ENCODE measurements at regions not wholly inside any gene's neighbourhood (a gene's known extent, or its start where the extent isn't known, plus 50 kb on each side); places are given as distances from the start of the nearest gene placed in this dataset.

GRCh38 chr10:10613656-10614244 lies 403.9 kb upstream of the CELF2 start:
- Histone ChIP-seq H3K9me3 (ENCODE audit: low read depth) (no peaks in the 10 kb centered on the region), H2AFZ (no peak overlapping the region), H3K4me3 (no peak overlapping the region), H3K36me3 (replicated peaks; ENCODE audit: insufficient read depth, low read depth) (no peaks in the 10 kb centered on the region), H3K79me2 (no peaks in the 10 kb centered on the region), H4K20me1 (ENCODE audit: insufficient read depth, poor library complexity, severe bottlenecking) (no peaks in the 10 kb centered on the region), H3K27ac (no peak overlapping the region), H3K9me2 (replicated peaks; ENCODE audit: insufficient read depth) (no peaks in the 10 kb centered on the region), H3K4me1 (ENCODE audit: insufficient read depth) (no peaks in the 10 kb centered on the region), H3K27me3 (no peaks in the 10 kb centered on the region), H3K4me2 (no peak overlapping the region)
- no peak for DNase-seq (ENCODE audit: low spot score)
- 66% methylated on average over 3 of the region's 3 CpGs for WGBS (ENCODE audit: low lambda C conversion rate, missing lambda C conversion rate)
- TF ChIP-seq CTCF (IDR thresholded peaks at IDR 0.05; ENCODE audit: poor library complexity) (no peak), EZH2 (IDR thresholded peaks at IDR 0.05; ENCODE audit: borderline replicate concordance) (no peak), EZH2phosphoT487 (IDR thresholded peaks at IDR 0.05; ENCODE audit: low read depth, severe bottlenecking, unreplicated experiment) (no peak)

GRCh38 chr10:10617686-10618085 lies 400.0 kb upstream of the CELF2 start:
- Histone ChIP-seq H3K4me1 (ENCODE audit: insufficient read depth) (no peaks in the 10 kb centered on the region), H3K9me3 (ENCODE audit: low read depth) (no peaks in the 10 kb centered on the region), H2AFZ (no peak overlapping the region), H3K27ac (no peak overlapping the region), H3K4me2 (no peak overlapping the region), H3K9me2 (replicated peaks; ENCODE audit: insufficient read depth) (no peaks in the 10 kb centered on the region), H3K27me3 (no peaks in the 10 kb centered on the region), H4K20me1 (ENCODE audit: insufficient read depth, poor library complexity, severe bottlenecking) (no peaks in the 10 kb centered on the region), H3K79me2 (no peaks in the 10 kb centered on the region), H3K4me3 (no peak overlapping the region), H3K36me3 (replicated peaks; ENCODE audit: insufficient read depth, low read depth) (no peaks in the 10 kb centered on the region)
- WGBS (ENCODE audit: low lambda C conversion rate, missing lambda C conversion rate): 44% methylated on average over 2 of the region's 2 CpGs
- no peak for TF ChIP-seq CTCF (IDR thresholded peaks at IDR 0.05; ENCODE audit: poor library complexity)
- TF ChIP-seq EZH2phosphoT487 (IDR thresholded peaks at IDR 0.05; ENCODE audit: low read depth, severe bottlenecking, unreplicated experiment): no peak
- no peak for TF ChIP-seq EZH2 (IDR thresholded peaks at IDR 0.05; ENCODE audit: borderline replicate concordance)
- DNase-seq (ENCODE audit: low spot score): no peak

DNA sequence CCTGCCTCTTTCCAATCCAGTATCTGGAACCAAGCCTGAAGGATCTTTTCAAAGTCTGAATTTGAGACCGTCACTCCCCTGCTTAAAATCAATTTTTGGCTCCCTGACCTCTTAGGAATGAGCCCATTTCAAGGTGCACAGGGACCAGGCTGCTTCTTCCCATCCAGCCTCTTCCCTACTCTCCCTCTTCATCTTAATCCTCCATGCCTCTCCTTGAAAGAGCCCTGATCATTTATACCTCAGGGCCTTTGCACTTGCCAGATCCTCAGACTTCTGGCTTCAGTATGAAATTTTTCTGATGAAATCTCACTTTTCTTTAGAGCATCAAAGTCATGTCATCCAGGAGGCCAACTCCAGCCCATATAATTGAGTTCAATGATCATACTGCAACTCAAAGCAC lies 399.5 kb upstream of the CELF2 start:
- Histone ChIP-seq H3K9me3 (ENCODE audit: low read depth) (no peaks in the 10 kb centered on the region), H4K20me1 (ENCODE audit: insufficient read depth, poor library complexity, severe bottlenecking) (no peaks in the 10 kb centered on the region), H2AFZ (no peak overlapping the region), H3K27me3 (no peaks in the 10 kb centered on the region), H3K4me1 (ENCODE audit: insufficient read depth) (no peaks in the 10 kb centered on the region), H3K9me2 (replicated peaks; ENCODE audit: insufficient read depth) (no peaks in the 10 kb centered on the region), H3K36me3 (replicated peaks; ENCODE audit: insufficient read depth, low read depth) (no peaks in the 10 kb centered on the region), H3K4me3 (no peak overlapping the region), H3K27ac (no peak overlapping the region), H3K4me2 (no peak overlapping the region), H3K79me2 (no peaks in the 10 kb centered on the region)
- 92% methylated on average over 1 of the region's 1 CpG for WGBS (ENCODE audit: low lambda C conversion rate, missing lambda C conversion rate)
- no peak for TF ChIP-seq EZH2phosphoT487 (IDR thresholded peaks at IDR 0.05; ENCODE audit: low read depth, severe bottlenecking, unreplicated experiment)
- DNase-seq (ENCODE audit: low spot score): no peak

DNA sequence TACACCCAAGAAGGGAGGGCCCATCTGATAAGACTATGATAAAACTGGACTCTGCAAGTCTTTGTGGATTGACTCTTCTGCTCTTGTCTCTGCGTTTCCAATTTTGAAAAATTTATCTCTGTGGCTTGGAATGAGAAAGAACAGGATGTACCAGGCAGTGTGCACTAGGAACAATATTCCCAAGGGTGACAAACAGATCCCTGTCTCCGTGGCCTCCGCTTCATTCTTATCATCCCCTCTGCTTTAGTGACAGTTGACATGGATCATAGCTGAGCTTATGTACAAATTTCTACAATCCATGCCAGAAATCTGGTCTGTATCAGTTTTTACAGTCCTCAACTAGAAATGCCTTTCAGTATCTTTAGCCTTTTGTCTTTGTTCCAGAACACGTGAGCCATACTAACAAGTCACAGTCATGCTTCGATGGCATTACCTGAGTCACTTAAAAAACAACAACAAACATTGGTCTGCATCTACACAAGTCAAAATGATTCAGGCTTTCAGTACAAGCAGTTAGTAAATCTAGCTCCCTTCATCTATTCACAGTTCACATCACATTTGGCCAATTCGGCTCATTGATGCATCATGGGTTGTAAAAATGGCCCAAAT lies 393.6 kb upstream of the CELF2 start:
- no peaks in the 10 kb centered on the region for H3K4me1 ChIP-seq (ENCODE audit: insufficient read depth)
- no peak for TF ChIP-seq EZH2 (IDR thresholded peaks at IDR 0.05; ENCODE audit: borderline replicate concordance)
- no peak overlapping the region for H2AFZ ChIP-seq
- no peaks in the 10 kb centered on the region for H3K9me2 ChIP-seq (replicated peaks; ENCODE audit: insufficient read depth)
- no peaks in the 10 kb centered on the region for H3K9me3 ChIP-seq (ENCODE audit: low read depth)
- WGBS (ENCODE audit: low lambda C conversion rate, missing lambda C conversion rate): 65% methylated on average over 6 of the region's 6 CpGs
- no peak overlapping the region for H3K4me3 ChIP-seq
- H3K27me3 ChIP-seq: no peaks in the 10 kb centered on the region
- no peak overlapping the region for H3K4me2 ChIP-seq
- H3K79me2 ChIP-seq: no peaks in the 10 kb centered on the region
- DNase-seq (ENCODE audit: low spot score): no peak
- H3K36me3 ChIP-seq (replicated peaks; ENCODE audit: insufficient read depth, low read depth): no peaks in the 10 kb centered on the region
- H4K20me1 ChIP-seq (ENCODE audit: insufficient read depth, poor library complexity, severe bottlenecking): no peaks in the 10 kb centered on the region
- no peak overlapping the region for H3K27ac ChIP-seq
